SK-N-SH (cell line): ENCODE measurements at regions not wholly inside any gene's neighbourhood (a gene's known extent, or its start where the extent isn't known, plus 50 kb on each side); places are given as distances from the start of the nearest gene placed in this dataset.

Experiments
- CTCF ChIA-PET: fragments of 300-600, 350-600 bp; formaldehyde crosslinking; extraction: SDS; loops from one replicate; lab custom pipeline; 2021; lab: Yijun Ruan, JAX
- POLR2A ChIA-PET: fragments of 350-600 bp; sonication (Branson Sonifier 250); formaldehyde crosslinking; extraction: SDS; loops from one replicate; lab custom pipeline; 2020; ENCODE audit warnings: antibody characterized with exemption, inconsistent platforms; lab: Yijun Ruan, JAX
- DNase-seq: peaks from one replicate; pipeline ENCODE4 v3.0.0; 2012
- H2AFZ ChIP-seq: fragments of 200-600 bp; sonication (generic); 2 replicates; pipeline ENCODE4 v1.8.1; 2016; ENCODE audit warnings: antibody characterized with exemption, mild to moderate bottlenecking, low read depth
- H3F3A ChIP-seq: fragments of 200-600 bp; sonication (generic); replicated peaks from 2 replicates; pipeline ENCODE3; 2016; ENCODE audit warnings: antibody characterized with exemption, mild to moderate bottlenecking; ENCODE audit not compliant: insufficient read depth
- H3K27ac ChIP-seq, 2 experiments: fragments of 200-500 bp in 1 of 2; fragments of 200-600 bp in 1 of 2; sonication (Bioruptor generic) in 1 of 2; sonication (generic), shearing (Covaris generic) in 1 of 2; 2 replicates each; pipeline versions ENCODE4 v1.5.1 to v1.6.1; 2014 to 2016; ENCODE audit warnings: low read depth in 2 of 2, inconsistent platforms in 1 of 2, low read length in 1 of 2, mild to moderate bottlenecking in 1 of 2, mixed read lengths in 1 of 2
- H3K27me3 ChIP-seq: fragments of 200-600 bp; sonication (generic), shearing (Covaris generic); 2 replicates; pipeline ENCODE4 v1.6.1; 2016; ENCODE audit warnings: mixed run types; ENCODE audit not compliant: insufficient read depth
- H3K36me3 ChIP-seq, 2 experiments: fragments of 200-500 bp in 1 of 2; fragments of 200-600 bp in 1 of 2; sonication (Bioruptor generic) in 1 of 2; sonication (generic) in 1 of 2; replicated peaks in 1 of 2; 2 replicates each; pipeline versions ENCODE3 to v1.5.1; 2014 to 2016; ENCODE audit warnings: low read length in 1 of 2, mild to moderate bottlenecking in 1 of 2; ENCODE audit not compliant: insufficient read depth in 2 of 2, control insufficient read depth in 1 of 2
- H3K4me1 ChIP-seq, 2 experiments: fragments of 200-500 bp in 1 of 2; fragments of 200-600 bp in 1 of 2; sonication (Bioruptor generic) in 1 of 2; sonication (generic), shearing (Covaris generic) in 1 of 2; 2 replicates each; pipeline versions ENCODE4 v1.5.1 to v1.6.1; 2014 to 2016; ENCODE audit warnings: low read depth in 1 of 2, low read length in 1 of 2, mixed run types in 1 of 2; ENCODE audit not compliant: insufficient read depth in 2 of 2, control insufficient read depth in 1 of 2
- H3K4me2 ChIP-seq: fragments of 200-600 bp; sonication (generic), shearing (Covaris generic); 2 replicates; pipeline ENCODE4 v1.6.1; 2017; ENCODE audit warnings: mixed run types
- H3K4me3 ChIP-seq, 2 experiments: fragments of 200-500 bp in 1 of 2; fragments of 200-600 bp in 1 of 2; sonication (Bioruptor generic) in 1 of 2; sonication (generic), shearing (Covaris generic) in 1 of 2; 2 replicates each; pipeline versions ENCODE4 v1.5.1 to v1.8.1; 2014 to 2016; ENCODE audit warnings: low read depth in 2 of 2, inconsistent platforms in 1 of 2, low read length in 1 of 2, mild to moderate bottlenecking in 1 of 2, mixed read lengths in 1 of 2, moderate library complexity in 1 of 2
- H3K79me2 ChIP-seq: fragments of 200-600 bp; sonication (generic); 2 replicates; pipeline ENCODE4 v1.8.1; 2017; ENCODE audit warnings: mild to moderate bottlenecking; ENCODE audit not compliant: insufficient read depth
- H3K9ac ChIP-seq: fragments of 200-600 bp; sonication (generic); 2 replicates; pipeline ENCODE4 v1.6.1; 2017; ENCODE audit warnings: mixed run types
- H3K9me2 ChIP-seq: fragments of 200-600 bp; sonication (generic); 2 replicates; pipeline ENCODE4 v1.6.1; 2017; ENCODE audit warnings: mixed run types
- H3K9me3 ChIP-seq: fragments of 200-600 bp; sonication (generic); 2 replicates; pipeline ENCODE4 v1.6.1; 2017; ENCODE audit warnings: mixed run types, mild to moderate bottlenecking, moderate library complexity
- H4K20me1 ChIP-seq: fragments of 200-600 bp; sonication (generic); 2 replicates; pipeline ENCODE4 v1.6.1; 2017; ENCODE audit warnings: mild to moderate bottlenecking, mixed run types; ENCODE audit not compliant: insufficient read depth
- CHD2 ChIP-seq: fragments of 150-350 bp; IDR thresholded peaks from 2 replicates; pipeline ENCODE4 v1.6.1; 2018; ENCODE audit warnings: low read length; ENCODE audit not compliant: partially characterized antibody
- ELF1 ChIP-seq: IDR thresholded peaks from 2 replicates; pipeline ENCODE4 v1.4.0; 2012
- FOXJ3 ChIP-seq: sonication (generic); formaldehyde crosslinking; IDR thresholded peaks from 2 replicates; pipeline ENCODE4 v1.5.1; 2020; ENCODE audit warnings: mild to moderate bottlenecking, missing genetic modification reagents
- FOXM1 ChIP-seq: IDR thresholded peaks from 2 replicates; pipeline ENCODE4 v1.4.0; 2012; ENCODE audit warnings: low read depth, mild to moderate bottlenecking
- GATA2 ChIP-seq: sonication (generic); formaldehyde crosslinking; IDR thresholded peaks from 2 replicates; pipeline ENCODE4 v1.5.0; 2020; ENCODE audit warnings: mild to moderate bottlenecking, missing genetic modification reagents
- JUND ChIP-seq: IDR thresholded peaks from 2 replicates; pipeline ENCODE4 v1.4.0; 2012
- MEF2A ChIP-seq: IDR thresholded peaks from 2 replicates; pipeline ENCODE4 v1.4.0; 2012; ENCODE audit warnings: low read depth, borderline replicate concordance
- MXI1 ChIP-seq: IDR thresholded peaks from 2 replicates; pipeline ENCODE4 v1.6.1; 2012; ENCODE audit warnings: mild to moderate bottlenecking, low read depth, low read length, improper control_type of control experiment
- NFIC ChIP-seq: IDR thresholded peaks from 2 replicates; pipeline ENCODE4 v1.4.0; 2012; ENCODE audit warnings: borderline replicate concordance
- SIN3A ChIP-seq: IDR thresholded peaks from 2 replicates; pipeline ENCODE4 v1.6.1; 2012; ENCODE audit warnings: low read depth, mild to moderate bottlenecking, low read length, moderate library complexity, borderline replicate concordance
- SMC3 ChIP-seq: IDR thresholded peaks from 2 replicates; pipeline ENCODE4 v1.6.1; 2012; ENCODE audit warnings: low read depth, low read length, improper control_type of control experiment
- TAF1 ChIP-seq: IDR thresholded peaks from 2 replicates; pipeline ENCODE4 v1.6.1; 2012; ENCODE audit warnings: low read depth, mild to moderate bottlenecking, low read length, moderate library complexity, borderline replicate concordance
- TEAD4 ChIP-seq: IDR thresholded peaks from 2 replicates; pipeline ENCODE4 v1.4.0; 2012; ENCODE audit warnings: mild to moderate bottlenecking, borderline replicate concordance; ENCODE audit not compliant: insufficient read depth
- USF2 ChIP-seq: fragments of 150-350 bp; IDR thresholded peaks from 2 replicates; pipeline ENCODE4 v1.6.1; 2017; ENCODE audit warnings: antibody characterized with exemption, low read length, low read depth, borderline replicate concordance
- ZBTB33 ChIP-seq: IDR thresholded peaks from 2 replicates; pipeline ENCODE4 v1.4.0; 2012; ENCODE audit warnings: low read depth, borderline replicate concordance
- WGBS: methylation state at CpG from one replicate; pipeline ENCODE4 v1.1.6; 2017; ENCODE audit warnings: low lambda C conversion rate; 5-methylcytosine and 5-hydroxymethylcytosine counted together

GRCh38 chr10:23965123-23965522 lies 243.8 kb upstream of the KIAA1217 start:
- no peak overlapping the region for H3K4me3 ChIP-seq
- no peak overlapping the region for H3K27ac ChIP-seq
- no peak for DNase-seq
- no peaks in the 10 kb centered on the region for H4K20me1 ChIP-seq
- ChIA-PET CTCF (interaction anchor here (0.7 kb wide), 1 partner anchor 12 kb away, joined by 3 read pairs; no protein-coding TSS in a partner anchor), POLR2A (no interaction called here)
- no peaks in the 10 kb centered on the region for H3F3A ChIP-seq
- H3K9me3 ChIP-seq, result no peaks in the 10 kb centered on the region
- TF ChIP-seq GATA2 (no peak), ELF1 (no peak), MXI1 (no peak), ZBTB33 (no peak), SIN3A (no peak), SMC3 (no peak), CHD2 (no peak), TEAD4 (no peak), USF2 (no peak), JUND (no peak)
- H2AFZ ChIP-seq, result no peak overlapping the region
- H3K27me3 ChIP-seq, result no peaks in the 10 kb centered on the region
- no peak overlapping the region for H3K4me2 ChIP-seq
- no peaks in the 10 kb centered on the region for H3K9me2 ChIP-seq
- H3K36me3 ChIP-seq, result no peaks in the 10 kb centered on the region
- WGBS, result 54% methylated on average over 5 of the region's 5 CpGs
- H3K4me1 ChIP-seq, result no peaks in the 10 kb centered on the region
- no peaks in the 10 kb centered on the region for H3K79me2 ChIP-seq
- no peak overlapping the region for H3K9ac ChIP-seq

- Histone ChIP-seq H3K9me3 (no peaks in the 10 kb centered on the region), H3K4me2 (no peak overlapping the region), H3K36me3 (no peaks in the 10 kb centered on the region), H2AFZ (no peak overlapping the region), H3K27me3 (no peaks in the 10 kb centered on the region), H3K4me1 (no peaks in the 10 kb centered on the region), H3K27ac (no peak overlapping the region), H3K79me2 (no peaks in the 10 kb centered on the region), H3K4me3 (no peak overlapping the region), H3K9ac (no peak overlapping the region), H3K9me2 (no peaks in the 10 kb centered on the region), H4K20me1 (no peaks in the 10 kb centered on the region), H3F3A (no peaks in the 10 kb centered on the region)
- ChIA-PET POLR2A (no interaction called here), CTCF (no interaction called here)
- no peak for TF ChIP-seq TEAD4
- TF ChIP-seq SMC3, result no peak
- no peak for TF ChIP-seq GATA2
- TF ChIP-seq MEF2A, result no peak
- TF ChIP-seq FOXM1, result no peak
- TF ChIP-seq NFIC, result no peak
- TF ChIP-seq TAF1, result no peak
- TF ChIP-seq MXI1, result no peak
- TF ChIP-seq FOXJ3 (CRISPR knock-in tag), result no peak
- WGBS, result 33% methylated on average over 1 of the region's 1 CpG
- no peak for DNase-seq
These were observed 243.1 kb upstream of the KIAA1217 start for GRCh38 chr10:23965880-23966279.
